ENCODE measurements at regions not wholly inside any gene's neighbourhood (a gene's known extent, or its start where the extent isn't known, plus 50 kb on each side); places are given as distances from the start of the nearest gene placed in this dataset.

DNA sequence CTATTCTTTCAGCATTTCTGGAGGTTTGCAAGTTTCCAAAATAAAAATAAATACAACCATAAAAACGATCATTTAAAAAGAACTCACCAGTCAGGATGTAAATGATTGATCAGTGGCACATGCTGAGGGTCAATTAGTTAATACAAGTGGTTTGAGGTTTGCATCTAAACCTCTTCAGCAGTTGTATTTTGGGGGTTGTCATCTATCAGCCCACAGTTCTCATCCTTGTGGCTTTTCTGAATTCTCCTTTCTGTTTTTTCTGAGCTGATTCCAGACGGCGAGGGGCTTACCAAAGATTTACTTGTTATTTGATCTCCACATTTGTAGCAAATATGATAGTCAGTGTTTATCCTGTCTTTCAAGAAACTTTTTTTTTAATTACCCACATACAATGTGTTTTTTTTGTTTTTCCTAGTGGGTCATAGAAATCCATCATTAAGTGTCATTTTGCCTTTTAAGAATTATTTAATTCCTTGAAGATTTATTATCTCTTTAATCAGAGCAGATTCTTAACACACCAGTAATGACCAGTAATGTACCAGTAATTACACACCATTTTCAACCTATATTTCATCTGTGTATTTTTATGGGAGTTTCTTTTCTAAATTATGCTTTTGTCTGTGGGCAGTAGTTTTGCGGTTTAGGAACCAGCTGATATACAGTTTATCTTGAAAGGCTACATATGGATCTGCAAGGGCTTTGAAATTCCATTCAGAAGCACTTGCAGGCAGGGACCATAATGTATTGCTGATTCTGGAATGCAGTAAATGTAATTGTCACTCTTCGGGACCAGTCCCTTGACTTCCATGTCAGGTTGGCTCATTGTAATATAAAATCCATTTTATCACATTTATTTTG lies 56.3 kb upstream of the DAAM1 start:
- Histone ChIP-seq H3K4me1 (ENCODE audit: control insufficient read depth, extremely low read depth, insufficient read depth, low read length) (no peaks in the 10 kb centered on the region), H3K9ac (ENCODE audit: control insufficient read depth, extremely low read depth, insufficient read depth, low read length) (no peak overlapping the region), H3K27ac (ENCODE audit: control insufficient read depth, insufficient read depth, low read length) (no peak overlapping the region), H3K79me2 (ENCODE audit: control insufficient read depth, insufficient read depth, low read length) (no peaks in the 10 kb centered on the region), H3K4me3 (ENCODE audit: control insufficient read depth in 2 of 3, extremely low read depth in 1 of 3, insufficient read depth in 2 of 3, low read depth in 1 of 3, low read length in 3 of 3) (no peak overlapping the region), H3K4me2 (ENCODE audit: control insufficient read depth, extremely low read depth, insufficient read depth, low read depth, low read length) (no peak overlapping the region), H4K20me1 (ENCODE audit: control insufficient read depth, extremely low read depth, insufficient read depth, low read length) (no peaks in the 10 kb centered on the region), H3K36me3 (ENCODE audit: control insufficient read depth in 2 of 2, extremely low read depth in 1 of 2, insufficient read depth in 2 of 2, low read length in 2 of 2) (no peaks in the 10 kb centered on the region), H3K9me3 (ENCODE audit: control insufficient read depth, low read depth, low read length) (no peaks in the 10 kb centered on the region), H3K27me3 (ENCODE audit: control insufficient read depth, extremely low read depth, insufficient read depth, low read length) (no peaks in the 10 kb centered on the region), H3K9me1 (ENCODE audit: control insufficient read depth, extremely low read depth, insufficient read depth, low read length) (no peaks in the 10 kb centered on the region), H2AFZ (ENCODE audit: control insufficient read depth, low read length) (no peak overlapping the region)
- no peak for TF ChIP-seq EZH2 (IDR thresholded peaks at IDR 0.05; ENCODE audit: low read length)
- TF ChIP-seq, protein P1, sequence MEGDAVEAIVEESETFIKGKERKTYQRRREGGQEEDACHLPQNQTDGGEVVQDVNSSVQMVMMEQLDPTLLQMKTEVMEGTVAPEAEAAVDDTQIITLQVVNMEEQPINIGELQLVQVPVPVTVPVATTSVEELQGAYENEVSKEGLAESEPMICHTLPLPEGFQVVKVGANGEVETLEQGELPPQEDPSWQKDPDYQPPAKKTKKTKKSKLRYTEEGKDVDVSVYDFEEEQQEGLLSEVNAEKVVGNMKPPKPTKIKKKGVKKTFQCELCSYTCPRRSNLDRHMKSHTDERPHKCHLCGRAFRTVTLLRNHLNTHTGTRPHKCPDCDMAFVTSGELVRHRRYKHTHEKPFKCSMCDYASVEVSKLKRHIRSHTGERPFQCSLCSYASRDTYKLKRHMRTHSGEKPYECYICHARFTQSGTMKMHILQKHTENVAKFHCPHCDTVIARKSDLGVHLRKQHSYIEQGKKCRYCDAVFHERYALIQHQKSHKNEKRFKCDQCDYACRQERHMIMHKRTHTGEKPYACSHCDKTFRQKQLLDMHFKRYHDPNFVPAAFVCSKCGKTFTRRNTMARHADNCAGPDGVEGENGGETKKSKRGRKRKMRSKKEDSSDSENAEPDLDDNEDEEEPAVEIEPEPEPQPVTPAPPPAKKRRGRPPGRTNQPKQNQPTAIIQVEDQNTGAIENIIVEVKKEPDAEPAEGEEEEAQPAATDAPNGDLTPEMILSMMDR (optimal IDR thresholded peaks at IDR 0.05 in 1 of 3, IDR thresholded peaks at IDR 0.05 in 1 of 3, conservative IDR thresholded peaks at IDR 0.05 in 1 of 3; ENCODE audit: extremely low read depth in 1 of 3, insufficient read depth in 2 of 3, low read length in 3 of 3) = no peak
- DNase-seq (ENCODE audit: low read depth, low spot score) = no peak
- FAIRE-seq = no peak
- dilution Hi-C loops (cut with MboI; ENCODE audit: extremely low pct_ligation_motif_present, low sequenced_read_pairs) = no loop called here

DNA sequence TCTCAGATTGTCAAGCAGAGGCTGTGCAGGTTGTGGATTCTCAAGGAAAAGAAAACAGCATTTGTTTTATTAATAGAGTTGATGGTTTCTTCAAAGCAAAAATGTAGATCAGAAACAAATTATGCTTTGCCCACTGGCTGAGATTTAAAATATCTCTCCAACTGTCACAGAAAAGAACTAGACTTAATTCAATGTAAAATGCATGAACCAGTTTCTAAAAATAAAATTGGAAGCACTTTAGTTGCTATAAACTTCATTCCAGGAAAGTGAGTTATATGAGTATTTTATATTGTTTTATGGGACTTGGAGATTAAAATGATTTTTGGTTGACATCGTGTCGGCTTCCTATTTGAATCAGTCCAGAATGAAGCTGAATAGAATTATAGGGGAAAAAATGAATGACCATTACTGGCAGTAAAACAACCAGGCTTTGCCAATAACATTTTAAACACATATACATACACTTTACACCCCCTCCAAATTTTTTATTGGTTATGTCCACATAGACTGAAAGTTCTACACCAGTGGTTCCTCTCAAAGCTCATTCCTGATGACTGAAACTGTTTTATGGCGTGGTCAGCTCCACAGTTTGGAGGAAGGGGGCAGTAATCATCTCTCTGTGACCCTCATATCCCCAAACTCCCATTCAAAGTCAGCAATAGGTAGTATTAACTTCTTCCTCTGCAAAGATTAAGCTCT lies 55.5 kb upstream of the DAAM1 start:
- dilution Hi-C loops (cut with MboI; ENCODE audit: extremely low pct_ligation_motif_present, low sequenced_read_pairs) = no loop called here
- FAIRE-seq = no peak

More for the DNA sequence above, 55.5 kb upstream of the DAAM1 start:
- no peak overlapping the region for H2AFZ ChIP-seq (ENCODE audit: control insufficient read depth, low read length)
- H3K79me2 ChIP-seq (ENCODE audit: control insufficient read depth, insufficient read depth, low read length) = no peaks in the 10 kb centered on the region
- DNase-seq (ENCODE audit: low read depth, low spot score) = no peak
- H3K4me3 ChIP-seq (ENCODE audit: control insufficient read depth in 2 of 3, extremely low read depth in 1 of 3, insufficient read depth in 2 of 3, low read depth in 1 of 3, low read length in 3 of 3) = no peak overlapping the region
- H3K9ac ChIP-seq (ENCODE audit: control insufficient read depth, extremely low read depth, insufficient read depth, low read length) = no peak overlapping the region
- no peak overlapping the region for H3K27ac ChIP-seq (ENCODE audit: control insufficient read depth, insufficient read depth, low read length)
- H3K27me3 ChIP-seq (ENCODE audit: control insufficient read depth, extremely low read depth, insufficient read depth, low read length) = no peaks in the 10 kb centered on the region
- TF ChIP-seq EZH2 (IDR thresholded peaks at IDR 0.05; ENCODE audit: low read length) = no peak
- TF ChIP-seq, protein P1 (optimal IDR thresholded peaks at IDR 0.05 in 1 of 3, IDR thresholded peaks at IDR 0.05 in 1 of 3, conservative IDR thresholded peaks at IDR 0.05 in 1 of 3; ENCODE audit: extremely low read depth in 1 of 3, insufficient read depth in 2 of 3, low read length in 3 of 3) = peak in 1 of 3 experiments; percentile 13
- no peaks in the 10 kb centered on the region for H3K9me3 ChIP-seq (ENCODE audit: control insufficient read depth, low read depth, low read length)
- no peaks in the 10 kb centered on the region for H3K9me1 ChIP-seq (ENCODE audit: control insufficient read depth, extremely low read depth, insufficient read depth, low read length)
- H3K4me1 ChIP-seq (ENCODE audit: control insufficient read depth, extremely low read depth, insufficient read depth, low read length) = no peaks in the 10 kb centered on the region
- H3K4me2 ChIP-seq (ENCODE audit: control insufficient read depth, extremely low read depth, insufficient read depth, low read depth, low read length) = no peak overlapping the region
- no peaks in the 10 kb centered on the region for H3K36me3 ChIP-seq (ENCODE audit: control insufficient read depth in 2 of 2, extremely low read depth in 1 of 2, insufficient read depth in 2 of 2, low read length in 2 of 2)
- no peaks in the 10 kb centered on the region for H4K20me1 ChIP-seq (ENCODE audit: control insufficient read depth, extremely low read depth, insufficient read depth, low read length)

Measured in keratinocyte (primary cell).